Parathyroid adenoma (tissue), 2 donors: ENCODE measurements at regions not wholly inside any gene's neighbourhood (a gene's known extent, or its start where the extent isn't known, plus 50 kb on each side); places are given as distances from the start of the nearest gene placed in this dataset.

Source experiments
- H2AFZ ChIP-seq: fragments of 300-600 bp; sonication (generic); one replicate; pipeline ENCODE4 v1.7.0; 2017; ENCODE audit warnings: antibody characterized with exemption, mild to moderate bottlenecking
- H3K27ac ChIP-seq: fragments of 300-600 bp; sonication (generic); one replicate; pipeline ENCODE4 v1.7.0; 2017
- H3K27me3 ChIP-seq: fragments of 300-600 bp; sonication (generic); one replicate; pipeline ENCODE4 v1.7.0; 2017; ENCODE audit warnings: low read length; ENCODE audit not compliant: control insufficient read depth, insufficient read depth
- H3K36me3 ChIP-seq: fragments of 300-600 bp; sonication (generic); one replicate; pipeline ENCODE4 v1.7.0; 2017; ENCODE audit warnings: low read length; ENCODE audit not compliant: control insufficient read depth, insufficient read depth
- H3K4me1 ChIP-seq: fragments of 300-600 bp; sonication (generic); one replicate; pipeline ENCODE4 v1.7.0; 2017; ENCODE audit warnings: control low read depth
- H3K4me2 ChIP-seq: fragments of 300-600 bp; sonication (generic); one replicate; pipeline ENCODE4 v1.7.0; 2017; ENCODE audit warnings: low read length
- H3K4me3 ChIP-seq: fragments of 300-600 bp; sonication (generic); one replicate; pipeline ENCODE4 v1.7.0; 2017; ENCODE audit warnings: low read depth, low read length
- H3K79me2 ChIP-seq: fragments of 300-600 bp; sonication (generic); one replicate; pipeline ENCODE4 v1.7.0; 2017; ENCODE audit warnings: control low read depth
- H3K9ac ChIP-seq: fragments of 300-600 bp; sonication (generic); one replicate; pipeline ENCODE4 v1.7.0; 2017; ENCODE audit warnings: mild to moderate bottlenecking
- H3K9me3 ChIP-seq: fragments of 300-600 bp; sonication (generic); one replicate; pipeline ENCODE4 v1.7.0; 2017; ENCODE audit warnings: low read length; ENCODE audit not compliant: control insufficient read depth
- TF ChIP-seq, protein P1 (sequence below): fragments of 300-600 bp; sonication (generic); IDR thresholded peaks from one replicate; pipeline ENCODE4 v1.7.0; 2017; ENCODE audit warnings: antibody characterized with exemption, mild to moderate bottlenecking
- donor health status: primary hyperparathyroidism.

- Histone ChIP-seq H3K4me1 (no peaks in the 10 kb centered on the region), H2AFZ (no peak overlapping the region), H3K9me3 (no peaks in the 10 kb centered on the region), H3K4me2 (no peak overlapping the region), H3K4me3 (no peak overlapping the region), H3K79me2 (no peaks in the 10 kb centered on the region), H3K36me3 (no peaks in the 10 kb centered on the region), H3K9ac (no peak overlapping the region), H3K27ac (no peak overlapping the region), H3K27me3 (no peaks in the 10 kb centered on the region)
- TF ChIP-seq, protein P1, sequence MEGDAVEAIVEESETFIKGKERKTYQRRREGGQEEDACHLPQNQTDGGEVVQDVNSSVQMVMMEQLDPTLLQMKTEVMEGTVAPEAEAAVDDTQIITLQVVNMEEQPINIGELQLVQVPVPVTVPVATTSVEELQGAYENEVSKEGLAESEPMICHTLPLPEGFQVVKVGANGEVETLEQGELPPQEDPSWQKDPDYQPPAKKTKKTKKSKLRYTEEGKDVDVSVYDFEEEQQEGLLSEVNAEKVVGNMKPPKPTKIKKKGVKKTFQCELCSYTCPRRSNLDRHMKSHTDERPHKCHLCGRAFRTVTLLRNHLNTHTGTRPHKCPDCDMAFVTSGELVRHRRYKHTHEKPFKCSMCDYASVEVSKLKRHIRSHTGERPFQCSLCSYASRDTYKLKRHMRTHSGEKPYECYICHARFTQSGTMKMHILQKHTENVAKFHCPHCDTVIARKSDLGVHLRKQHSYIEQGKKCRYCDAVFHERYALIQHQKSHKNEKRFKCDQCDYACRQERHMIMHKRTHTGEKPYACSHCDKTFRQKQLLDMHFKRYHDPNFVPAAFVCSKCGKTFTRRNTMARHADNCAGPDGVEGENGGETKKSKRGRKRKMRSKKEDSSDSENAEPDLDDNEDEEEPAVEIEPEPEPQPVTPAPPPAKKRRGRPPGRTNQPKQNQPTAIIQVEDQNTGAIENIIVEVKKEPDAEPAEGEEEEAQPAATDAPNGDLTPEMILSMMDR: no peak
These were observed 265.8 kb upstream of the ELAC2 start for GRCh38 chr17:13283606-13284005.

GRCh38 chr17:13281626-13282025, 263.8 kb upstream of the ELAC2 start:
- H3K4me1 ChIP-seq: no peaks in the 10 kb centered on the region
- no peak overlapping the region for H3K4me2 ChIP-seq
- no peaks in the 10 kb centered on the region for H3K9me3 ChIP-seq
- no peak overlapping the region for H2AFZ ChIP-seq
- no peaks in the 10 kb centered on the region for H3K79me2 ChIP-seq
- H3K36me3 ChIP-seq: no peaks in the 10 kb centered on the region
- no peak overlapping the region for H3K27ac ChIP-seq
- no peaks in the 10 kb centered on the region for H3K27me3 ChIP-seq
- H3K4me3 ChIP-seq: no peak overlapping the region
- no peak overlapping the region for H3K9ac ChIP-seq
- TF ChIP-seq, protein P1: no peak

GRCh38 chr17:13273806-13274205, 256.0 kb upstream of the ELAC2 start:
- H3K79me2 ChIP-seq: no peaks in the 10 kb centered on the region
- H3K4me3 ChIP-seq: no peak overlapping the region
- no peaks in the 10 kb centered on the region for H3K9me3 ChIP-seq
- H3K4me2 ChIP-seq: no peak overlapping the region
- no peaks in the 10 kb centered on the region for H3K36me3 ChIP-seq
- no peaks in the 10 kb centered on the region for H3K27me3 ChIP-seq
- no peak overlapping the region for H3K27ac ChIP-seq
- H3K9ac ChIP-seq: no peak overlapping the region
- H3K4me1 ChIP-seq: no peaks in the 10 kb centered on the region
- TF ChIP-seq, protein P1: no peak
- H2AFZ ChIP-seq: no peak overlapping the region

- Histone ChIP-seq H3K27ac (no peak overlapping the region), H3K9me3 (no peaks in the 10 kb centered on the region), H3K4me1 (no peaks in the 10 kb centered on the region), H3K4me2 (no peak overlapping the region), H3K4me3 (no peak overlapping the region), H3K79me2 (no peaks in the 10 kb centered on the region), H3K36me3 (no peaks in the 10 kb centered on the region), H3K27me3 (peaks cover under 1% of the 10 kb centered on the region), H3K9ac (no peak overlapping the region), H2AFZ (no peak overlapping the region)
- TF ChIP-seq, protein P1: no peak
These were observed 254.5 kb upstream of the ELAC2 start for GRCh38 chr17:13272296-13272695.

GRCh38 chr17:13268791-13269595, 251.2 kb upstream of the ELAC2 start:
- Histone ChIP-seq H3K4me2 (no peak overlapping the region), H3K36me3 (no peaks in the 10 kb centered on the region), H3K4me1 (no peaks in the 10 kb centered on the region), H3K27me3 (peaks cover 3% of the 10 kb centered on the region), H2AFZ (no peak overlapping the region), H3K9ac (no peak overlapping the region), H3K79me2 (no peaks in the 10 kb centered on the region), H3K9me3 (no peaks in the 10 kb centered on the region), H3K4me3 (no peak overlapping the region), H3K27ac (no peak overlapping the region)
- TF ChIP-seq, protein P1: no peak
